Psoas muscle (tissue), 7 donors: ENCODE measurements at regions not wholly inside any gene's neighbourhood (a gene's known extent, or its start where the extent isn't known, plus 50 kb on each side); places are given as distances from the start of the nearest gene placed in this dataset.

Source experiments
- ATAC-seq, 4 donors: fragments of 200-7000 bp; cut with Tn5 transposase; one replicate each; pipeline ENCODE4 v1.9.1; 2020; ENCODE audit warnings: moderate library complexity in 3 of 4, mild to moderate bottlenecking in 2 of 4
- DNase-seq, 2 donors: peaks; one replicate each; pipeline ENCODE4 v3.0.0-alpha.2; 2020
- H3K27ac ChIP-seq: fragments of 200-600 bp; one replicate; pipeline ENCODE4 v1.8.0; 2022
- H3K27me3 ChIP-seq, 3 donors: fragments of 200-600 bp in 1 of 3; one replicate each; pipeline versions ENCODE4 v1.6.1 to v1.8.0; 2013 to 2022; ENCODE audit warnings: low read length in 2 of 3, mild to moderate bottlenecking in 2 of 3, moderate library complexity in 1 of 3; ENCODE audit not compliant: insufficient read depth in 3 of 3
- H3K36me3 ChIP-seq, 2 donors: fragments of 200-600 bp in 1 of 2; one replicate each; pipeline versions ENCODE4 v1.6.1 to v1.8.0; 2013 to 2022; ENCODE audit warnings: low read depth in 1 of 2, mild to moderate bottlenecking in 1 of 2, moderate library complexity in 1 of 2; ENCODE audit not compliant: insufficient read depth in 1 of 2
- H3K4me1 ChIP-seq: fragments of 200-600 bp; one replicate; pipeline ENCODE4 v1.8.0; 2022
- H3K4me3 ChIP-seq: fragments of 200-600 bp; one replicate; pipeline ENCODE4 v1.8.0; 2022; ENCODE audit warnings: mild to moderate bottlenecking
- H3K9me3 ChIP-seq: fragments of 200-600 bp; one replicate; pipeline ENCODE4 v1.8.0; 2022
- CTCF ChIP-seq: fragments of 200-600 bp; IDR thresholded peaks from one replicate; pipeline ENCODE4 v1.8.0; 2022; ENCODE audit warnings: antibody characterized with exemption
- WGBS, 3 donors: extraction: QIAGEN DNeasy Blood & Tissue Kit; methylation state at CpG; one replicate each; pipeline versions ENCODE4 v1.1.6 to v1.1.7; 2013; 5-methylcytosine and 5-hydroxymethylcytosine counted together
- intact Hi-C, 2 donors: fragments of 100-400 bp; cut with DNase I; formaldehyde crosslinking; loops; one replicate each; pipeline versions ENCODE4 v1.11.0 to v1.14.2; 2022
- donor health status: healthy with polysubstance abuse.
- donor health status: DM: no; HTN: no; CAD: no; lungs with moderate emphysema.
- donor health status: Bipolar disorder and iron deficiency.
- donor health status: healthy.
- donor health status: DM: yes; HTN: yes; CAD: no.
- donor health status: DM: no; HTN: no; CAD: no.
- donor health status: DM: yes; HTN: yes; CAD: no.

- no peak for DNase-seq
Measured at GRCh38 chr14:52202151-52202550, 65.3 kb upstream of the PTGDR start.

GRCh38 chr14:52190337-52190931 lies 77.1 kb upstream of the PTGDR start:
- no peaks in the 10 kb centered on the region for H3K27me3 ChIP-seq
- no peaks in the 10 kb centered on the region for H3K9me3 ChIP-seq
- no peak overlapping the region for H3K27ac ChIP-seq
- ATAC-seq (no peak), DNase-seq (no peak)
- no peak overlapping the region for H3K4me3 ChIP-seq
- no peaks in the 10 kb centered on the region for H3K36me3 ChIP-seq
- no peaks in the 10 kb centered on the region for H3K4me1 ChIP-seq
- no peak for TF ChIP-seq CTCF
- 83 to 90% (median 84%) methylated on average over 4 of the region's 4 CpGs for WGBS, 3 donors
- intact Hi-C loops, result no loop called here

More at GRCh38 chr14:52202151-52202550, 65.3 kb upstream of the PTGDR start:
- Histone ChIP-seq H3K4me3 (no peak overlapping the region), H3K27ac (no peak overlapping the region), H3K27me3 (no peaks in the 10 kb centered on the region), H3K9me3 (no peaks in the 10 kb centered on the region), H3K4me1 (no peaks in the 10 kb centered on the region), H3K36me3 (no peaks in the 10 kb centered on the region)
- ATAC-seq, result no peak
- intact Hi-C loops, result no loop called here
- TF ChIP-seq CTCF, result no peak

DNA sequence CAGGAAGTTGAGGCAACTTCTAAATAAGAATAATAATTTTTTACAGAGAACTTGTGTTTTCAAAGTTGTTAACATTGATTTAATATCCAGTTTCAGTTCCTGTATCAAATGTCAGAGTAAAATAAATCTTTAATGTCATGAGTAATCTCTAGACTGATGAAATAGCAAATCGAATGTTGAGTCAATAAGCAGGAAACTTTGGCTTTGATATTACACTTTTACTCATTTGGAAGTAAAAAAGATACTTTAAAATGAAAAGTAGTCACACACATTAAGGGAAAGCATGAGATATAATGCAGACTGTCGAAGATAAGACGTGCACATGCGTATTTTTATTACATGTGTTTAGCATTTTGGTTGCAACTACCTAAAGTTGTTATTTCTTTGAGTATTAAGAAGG lies 78.2 kb upstream of the PTGDR start:
- no peaks in the 10 kb centered on the region for H3K9me3 ChIP-seq
- TF ChIP-seq CTCF, result no peak
- no peak overlapping the region for H3K4me3 ChIP-seq
- WGBS, 3 donors, result 40 to 44% (median 43%) methylated on average over 4 of the region's 4 CpGs
- H3K4me1 ChIP-seq, result no peaks in the 10 kb centered on the region
- H3K27me3 ChIP-seq, result no peaks in the 10 kb centered on the region
- intact Hi-C loops, result no loop called here
- DNase-seq (no peak), ATAC-seq (no peak)
- H3K27ac ChIP-seq, result no peak overlapping the region
- no peaks in the 10 kb centered on the region for H3K36me3 ChIP-seq

GRCh38 chr14:52188381-52188780 lies 79.1 kb upstream of the PTGDR start:
- no peak for TF ChIP-seq CTCF

DNA sequence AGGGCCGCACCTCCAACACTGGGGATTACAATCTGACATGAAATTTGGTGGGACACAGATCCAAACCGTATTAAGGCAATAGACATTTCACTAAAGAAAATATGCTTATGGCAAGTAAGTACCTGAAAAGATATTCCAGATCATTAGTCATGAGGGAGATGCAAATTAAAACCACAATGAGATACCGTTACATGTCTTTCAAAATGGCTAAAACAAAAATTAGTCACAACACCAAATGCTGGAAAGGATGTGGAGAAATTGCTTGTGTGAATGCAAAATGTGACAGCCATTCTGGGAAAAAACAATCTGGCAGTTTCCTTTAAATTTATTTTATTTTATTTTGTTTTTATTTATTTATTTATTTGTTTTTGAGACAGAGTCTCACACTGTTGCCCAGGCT lies 82.3 kb upstream of the PTGDR start:
- WGBS, 3 donors, result 74 to 91% (median 88%) methylated on average over 3 of the region's 3 CpGs

More at GRCh38 chr14:52188381-52188780, 79.1 kb upstream of the PTGDR start:
- Histone ChIP-seq H3K9me3 (no peaks in the 10 kb centered on the region), H3K36me3 (no peaks in the 10 kb centered on the region), H3K4me1 (no peaks in the 10 kb centered on the region), H3K27ac (no peak overlapping the region), H3K27me3 (no peaks in the 10 kb centered on the region), H3K4me3 (no peak overlapping the region)
- ATAC-seq, result no peak
- intact Hi-C loops, result no loop called here
- DNase-seq, result no peak

More for the DNA sequence above, 82.3 kb upstream of the PTGDR start:
- no peaks in the 10 kb centered on the region for H3K36me3 ChIP-seq
- no peak for ATAC-seq
- no peak overlapping the region for H3K4me3 ChIP-seq
- no peaks in the 10 kb centered on the region for H3K27me3 ChIP-seq
- no peak overlapping the region for H3K27ac ChIP-seq
- intact Hi-C loops, result no loop called here
- H3K9me3 ChIP-seq, result no peaks in the 10 kb centered on the region
- no peak for DNase-seq
- TF ChIP-seq CTCF, result no peak
- H3K4me1 ChIP-seq, result no peaks in the 10 kb centered on the region
